Transverse colon (tissue), 4 donors: ENCODE measurements at regions not wholly inside any gene's neighbourhood (a gene's known extent, or its start where the extent isn't known, plus 50 kb on each side); places are given as distances from the start of the nearest gene placed in this dataset.

Experiments used
- DNase-seq: peaks from one replicate; pipeline ENCODE4 v3.0.0-alpha.2; 2019
- H3K27ac ChIP-seq, 4 donors: fragments of 200-600 bp; sonication (generic); 2 replicates each; pipeline ENCODE4 v1.5.1; 2016 to 2018; ENCODE audit warnings: inconsistent platforms in 4 of 4
- H3K27me3 ChIP-seq: fragments of 200-600 bp; sonication (generic); 2 replicates; pipeline ENCODE4 v1.5.1; 2017; ENCODE audit warnings: inconsistent platforms
- H3K36me3 ChIP-seq, 4 donors: fragments of 200-600 bp; sonication (generic); 2 replicates each; pipeline ENCODE4 v1.5.1; 2017 to 2019; ENCODE audit warnings: inconsistent platforms in 4 of 4
- H3K4me1 ChIP-seq, 4 donors: fragments of 200-600 bp; sonication (generic); 2 replicates each; pipeline ENCODE4 v1.5.1; 2017 to 2020; ENCODE audit warnings: inconsistent platforms in 4 of 4
- H3K4me3 ChIP-seq, 4 donors: fragments of 200-600 bp; sonication (generic); 1 replicate in 1 of 4; 2 replicates in 3 of 4; pipeline versions ENCODE4 v1.5.1 to v1.6.1; 2017 to 2019; ENCODE audit warnings: inconsistent platforms in 4 of 4
- H3K9me3 ChIP-seq, 2 donors: fragments of 200-600 bp; sonication (generic); 2 replicates each; pipeline ENCODE4 v1.5.1; 2017 to 2019; ENCODE audit warnings: inconsistent platforms in 2 of 2
- CTCF ChIP-seq, 5 experiments: fragments of 200-600 bp in 3 of 5; fragments of 450-650 bp in 2 of 5; sonication (generic) in 3 of 5; IDR thresholded peaks; 1 replicate in 2 of 5; 2 replicates in 3 of 5; pipeline ENCODE4 v1.5.1; 2016 to 2017; ENCODE audit warnings: antibody characterized with exemption in 5 of 5, inconsistent platforms in 3 of 5, mild to moderate bottlenecking in 2 of 5, moderate library complexity in 1 of 5
- EP300 ChIP-seq: sonication (generic); formaldehyde crosslinking; IDR thresholded peaks from one replicate; pipeline ENCODE4 v1.6.1; 2017; ENCODE audit warnings: antibody characterized with exemption, low read depth
- POLR2A ChIP-seq: fragments of 450-650 bp; IDR thresholded peaks from one replicate; pipeline ENCODE4 v1.6.1; 2016; ENCODE audit warnings: antibody characterized with exemption, mild to moderate bottlenecking, moderate library complexity
- POLR2AphosphoS5 ChIP-seq, 3 donors: sonication (generic); formaldehyde crosslinking; IDR thresholded peaks; one replicate each; pipeline ENCODE4 v1.6.1; 2016; ENCODE audit warnings: antibody characterized with exemption in 3 of 3
- WGBS, 2 donors: methylation state at CpG; one replicate each; pipeline ENCODE4 v1.1.5; 2018; ENCODE audit warnings: low coverage in 1 of 2; 5-methylcytosine and 5-hydroxymethylcytosine counted together
- in situ Hi-C, 4 donors: fragments of 200-750 bp; cut with MboI; loops; one replicate each; pipeline versions ENCODE4 v1.15.0 to v1.15.1; 2017; ENCODE audit warnings: low sequenced_read_pairs in 3 of 4, low pct_ligation_motif_present in 1 of 4, low pct_unique_long_range_greater_than_20kb in 1 of 4
- intact Hi-C: fragments of 100-400 bp; cut with DNase I; formaldehyde crosslinking; loops from one replicate; pipeline ENCODE4 v1.15.1; 2023; ENCODE audit warnings: low total_unique reads

GRCh38 chr3:194235160-194235559 lies 99.2 kb downstream of the HES1 start:
- intact Hi-C loops, result no loop called here
- Histone ChIP-seq H3K27ac (no peak overlapping the region), H3K4me1 (no peaks in the 10 kb centered on the region), H3K36me3 (no peaks in the 10 kb centered on the region), H3K4me3 (no peak overlapping the region), H3K27me3 (no peaks in the 10 kb centered on the region), H3K9me3 (no peaks in the 10 kb centered on the region)
- DNase-seq, result no peak
- no peak for TF ChIP-seq EP300
- no peak for TF ChIP-seq POLR2A
- no peak for TF ChIP-seq CTCF (IDR thresholded peaks at IDR 0.05)
- TF ChIP-seq POLR2AphosphoS5 (IDR thresholded peaks at IDR 0.05), result no peak
- 93 to 100% methylated on average over 1 to 2 of the region's 2 CpGs for WGBS, 2 donors
- in situ Hi-C loops, result no loop called here

GRCh38 chr3:194237110-194237509 lies 101.2 kb downstream of the HES1 start:
- H3K36me3 ChIP-seq, result no peaks in the 10 kb centered on the region
- no peaks in the 10 kb centered on the region for H3K4me1 ChIP-seq
- DNase-seq, result no peak
- H3K27ac ChIP-seq, result no peak overlapping the region
- no peak for TF ChIP-seq POLR2AphosphoS5 (IDR thresholded peaks at IDR 0.05)
- no peak for TF ChIP-seq CTCF (IDR thresholded peaks at IDR 0.05)
- no peak for TF ChIP-seq POLR2A
- no peak for TF ChIP-seq EP300
- H3K27me3 ChIP-seq, result no peaks in the 10 kb centered on the region
- no peak overlapping the region for H3K4me3 ChIP-seq
- intact Hi-C loops, result no loop called here
- in situ Hi-C loops, result no loop called here
- WGBS, 2 donors, result 71 to 80% methylated on average over 5 of the region's 5 CpGs
- no peaks in the 10 kb centered on the region for H3K9me3 ChIP-seq

GRCh38 chr3:194240766-194241165 lies 104.8 kb downstream of the HES1 start:
- in situ Hi-C loops, result no loop called here
- Histone ChIP-seq H3K4me3 (no peak overlapping the region), H3K36me3 (no peaks in the 10 kb centered on the region), H3K9me3 (no peaks in the 10 kb centered on the region), H3K27me3 (no peaks in the 10 kb centered on the region), H3K27ac (no peak overlapping the region), H3K4me1 (no peaks in the 10 kb centered on the region)
- TF ChIP-seq EP300 (no peak), CTCF (IDR thresholded peaks at IDR 0.05) (no peak), POLR2A (no peak), POLR2AphosphoS5 (IDR thresholded peaks at IDR 0.05) (no peak)
- intact Hi-C loops, result no loop called here
- DNase-seq, result no peak
- WGBS, 2 donors, result 87 to 92% methylated on average over 5 to 7 of the region's 7 CpGs

- no peak for TF ChIP-seq POLR2A
- no peak for TF ChIP-seq EP300
- no peak for TF ChIP-seq CTCF (IDR thresholded peaks at IDR 0.05)
- TF ChIP-seq POLR2AphosphoS5 (IDR thresholded peaks at IDR 0.05), result no peak
- WGBS, 2 donors, result 79 to 80% methylated on average over 3 to 4 of the region's 4 CpGs
- DNase-seq, result no peak
- no peaks in the 10 kb centered on the region for H3K4me1 ChIP-seq
- H3K27ac ChIP-seq, result no peak overlapping the region
- intact Hi-C loops, result no loop called here
- in situ Hi-C loops, result no loop called here
- H3K27me3 ChIP-seq, result no peaks in the 10 kb centered on the region
- H3K9me3 ChIP-seq, result no peaks in the 10 kb centered on the region
- H3K36me3 ChIP-seq, result no peaks in the 10 kb centered on the region
- no peak overlapping the region for H3K4me3 ChIP-seq
These were observed 107.4 kb downstream of the HES1 start for GRCh38 chr3:194243172-194243837.
